ENCODE measurements at regions not wholly inside any gene's neighbourhood (a gene's known extent, or its start where the extent isn't known, plus 50 kb on each side); places are given as distances from the start of the nearest gene placed in this dataset.
"Not testable (repeated sequence)": the region's sequence is repeated elsewhere in the genome, so short reads cannot be mapped to it uniquely, and the experiment has no call there.

GRCh38 chr10:33878238-33878786 is 543.8 kb upstream of the NRP1 start:
- in situ Hi-C loops (cut with MboI; ENCODE audit: low pct_unique_long_range_greater_than_20kb, low sequenced_read_pairs) = no loop called here
- DNase-seq = no peak

- in situ Hi-C loops (cut with MboI; ENCODE audit: low pct_unique_long_range_greater_than_20kb, low sequenced_read_pairs) = no loop called here
Measured at GRCh38 chr10:33876584-33877400, 542.3 kb upstream of the NRP1 start.

DNA sequence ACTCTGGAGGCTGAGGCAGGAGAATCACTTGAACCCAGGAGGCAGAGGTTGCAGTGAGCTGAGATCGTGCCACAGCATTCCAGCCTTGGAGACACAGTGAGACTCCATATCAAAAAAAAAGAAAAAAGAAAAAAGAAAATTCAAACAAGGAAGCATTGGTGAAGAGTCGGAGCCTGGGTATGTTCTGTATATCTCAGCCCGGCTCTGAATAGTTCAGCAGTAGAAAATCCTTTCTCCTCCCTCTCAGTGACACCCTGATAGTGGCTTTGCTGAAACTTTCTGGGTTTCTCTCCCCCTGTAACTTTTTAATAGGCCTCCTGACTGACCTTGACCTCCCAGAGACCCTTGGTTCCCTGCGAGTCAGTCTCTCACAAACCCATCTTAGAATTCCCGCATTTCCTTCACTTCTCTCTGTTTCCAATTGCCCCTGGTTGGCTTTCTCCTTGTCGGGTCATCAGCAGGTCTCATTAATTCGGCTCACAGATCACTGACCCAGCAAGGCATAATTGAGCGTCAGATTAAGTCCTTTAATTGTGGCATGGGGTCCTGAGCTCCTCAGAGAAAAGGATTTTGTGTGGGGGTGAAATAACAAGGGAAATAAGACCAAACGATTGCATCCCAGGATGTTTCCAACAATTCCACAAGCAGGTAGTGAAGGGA is 541.6 kb upstream of the NRP1 start:
- in situ Hi-C loops (cut with MboI; ENCODE audit: low pct_unique_long_range_greater_than_20kb, low sequenced_read_pairs) = no loop called here
- DNase-seq = no peak

More at GRCh38 chr10:33876584-33877400, 542.3 kb upstream of the NRP1 start:
- no peak for DNase-seq

GRCh38 chr10:33871061-33871956 is 536.8 kb upstream of the NRP1 start:
- peak; percentile 54 for DNase-seq
- in situ Hi-C loops (cut with MboI; ENCODE audit: low pct_unique_long_range_greater_than_20kb, low sequenced_read_pairs) = no loop called here

GRCh38 chr10:33869481-33869880 is 535.0 kb upstream of the NRP1 start:
- in situ Hi-C loops (cut with MboI; ENCODE audit: low pct_unique_long_range_greater_than_20kb, low sequenced_read_pairs) = no loop called here
- DNase-seq = no peak

GRCh38 chr10:33869028-33869427 is 534.6 kb upstream of the NRP1 start:
- DNase-seq = no peak
- in situ Hi-C loops (cut with MboI; ENCODE audit: low pct_unique_long_range_greater_than_20kb, low sequenced_read_pairs) = no loop called here

- in situ Hi-C loops (cut with MboI; ENCODE audit: low pct_unique_long_range_greater_than_20kb, low sequenced_read_pairs) = not testable (repeated sequence)
Measured at GRCh38 chr10:33867199-33867789, 532.8 kb upstream of the NRP1 start.

DNA sequence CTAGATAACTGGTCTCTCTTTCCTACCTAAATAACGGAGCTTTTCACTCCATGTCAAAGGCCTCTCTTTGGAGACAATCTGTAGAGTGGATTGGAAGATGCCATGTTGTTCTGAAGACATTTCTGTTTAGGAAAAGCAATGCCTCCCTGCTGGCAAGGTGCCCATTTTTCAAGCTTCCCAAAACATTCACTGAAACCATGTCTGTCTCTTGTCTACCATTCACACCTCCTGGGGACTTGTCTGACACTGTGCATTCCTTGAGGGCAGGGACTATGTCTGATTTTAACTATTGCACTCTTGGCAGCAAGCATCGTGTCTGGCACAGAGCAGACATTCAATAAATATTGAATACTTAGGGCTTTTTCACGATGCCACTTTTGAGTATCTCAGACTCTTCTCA is 528.9 kb upstream of the NRP1 start:
- DNase-seq = no peak
- in situ Hi-C loops (cut with MboI; ENCODE audit: low pct_unique_long_range_greater_than_20kb, low sequenced_read_pairs) = no loop called here

More at GRCh38 chr10:33867199-33867789, 532.8 kb upstream of the NRP1 start:
- not testable (repeated sequence) for DNase-seq

DNA sequence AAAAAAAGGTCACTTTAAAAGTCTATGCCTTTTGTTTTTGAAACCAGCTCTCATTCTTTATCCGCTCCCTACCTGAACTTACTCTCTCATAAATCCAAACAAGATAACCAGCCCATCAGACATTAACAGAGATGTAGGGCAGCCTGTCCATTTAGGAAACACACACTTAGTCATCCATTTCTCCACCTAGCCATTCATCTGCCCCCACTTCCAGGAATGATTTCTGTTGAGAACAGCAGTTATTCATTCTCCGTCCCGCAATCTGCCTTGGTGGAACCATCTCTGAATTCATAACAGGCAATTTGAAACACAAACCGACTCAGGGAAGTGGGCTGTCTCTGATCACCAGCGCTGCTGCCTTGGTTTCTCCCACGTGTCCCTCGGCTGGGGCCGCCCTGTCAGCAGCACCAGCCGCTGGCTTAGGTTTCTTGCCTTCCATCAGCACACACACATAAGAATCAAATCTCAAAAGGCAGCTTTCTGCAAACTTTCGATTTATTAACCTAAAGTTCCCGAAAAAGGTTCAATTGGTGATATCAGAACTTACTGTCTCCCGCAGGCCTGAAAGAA is 528.2 kb upstream of the NRP1 start:
- no peak for DNase-seq
- in situ Hi-C loops (cut with MboI; ENCODE audit: low pct_unique_long_range_greater_than_20kb, low sequenced_read_pairs) = no loop called here

DNA sequence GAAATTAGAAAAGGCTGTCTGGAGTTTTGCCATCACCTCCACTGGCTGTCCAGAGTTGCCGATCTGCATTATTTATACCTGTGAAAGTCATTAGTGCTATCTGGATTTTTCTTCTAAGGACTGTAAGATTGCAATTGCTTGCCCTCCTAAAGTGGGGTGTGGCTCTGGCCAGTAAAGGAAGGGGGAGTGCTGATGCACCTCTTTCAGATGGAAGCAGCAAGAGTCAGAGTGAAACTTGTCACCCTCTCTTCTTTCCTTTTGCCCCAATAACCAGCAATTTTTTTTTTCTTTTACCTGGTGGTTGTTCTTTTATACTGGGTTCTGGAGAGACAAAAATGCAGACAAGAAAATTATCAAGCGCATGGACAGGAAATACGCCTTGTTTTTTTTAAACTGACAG is 527.4 kb upstream of the NRP1 start:
- no peak for DNase-seq
- in situ Hi-C loops (cut with MboI; ENCODE audit: low pct_unique_long_range_greater_than_20kb, low sequenced_read_pairs) = no loop called here

DNA sequence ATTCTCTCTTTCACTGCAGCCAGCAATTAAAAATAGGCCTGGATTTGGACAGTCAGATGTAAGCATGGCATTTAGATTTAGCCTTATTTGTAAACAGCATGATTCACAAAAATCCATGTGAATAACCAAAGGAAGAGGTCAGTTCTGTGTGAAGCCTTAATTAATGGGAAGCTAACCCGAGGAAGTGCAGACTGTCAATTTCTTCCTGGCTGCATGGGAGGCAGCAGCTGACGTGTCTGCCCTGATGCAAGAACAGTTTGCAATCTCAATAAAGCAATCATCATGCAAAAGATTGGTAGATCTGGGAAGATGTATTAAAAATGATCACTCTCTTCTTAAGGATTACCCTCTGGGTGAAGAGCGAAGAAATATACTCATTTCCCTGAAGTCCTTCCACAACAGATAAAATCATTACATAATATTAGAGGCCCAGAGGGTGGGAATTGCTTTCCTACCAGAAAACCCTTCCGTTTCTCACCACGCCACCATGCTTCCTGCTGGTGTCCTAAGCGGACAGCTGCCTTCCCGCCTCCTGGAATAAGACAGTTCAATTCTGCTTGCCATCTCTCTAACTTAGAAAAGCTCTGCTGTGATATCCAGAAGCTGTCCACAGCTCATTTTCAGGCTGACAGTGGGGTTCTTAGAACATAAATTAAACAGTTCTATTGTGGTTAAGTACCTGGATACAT is 526.7 kb upstream of the NRP1 start:
- in situ Hi-C loops (cut with MboI; ENCODE audit: low pct_unique_long_range_greater_than_20kb, low sequenced_read_pairs) = no loop called here
- no peak for DNase-seq

DNA sequence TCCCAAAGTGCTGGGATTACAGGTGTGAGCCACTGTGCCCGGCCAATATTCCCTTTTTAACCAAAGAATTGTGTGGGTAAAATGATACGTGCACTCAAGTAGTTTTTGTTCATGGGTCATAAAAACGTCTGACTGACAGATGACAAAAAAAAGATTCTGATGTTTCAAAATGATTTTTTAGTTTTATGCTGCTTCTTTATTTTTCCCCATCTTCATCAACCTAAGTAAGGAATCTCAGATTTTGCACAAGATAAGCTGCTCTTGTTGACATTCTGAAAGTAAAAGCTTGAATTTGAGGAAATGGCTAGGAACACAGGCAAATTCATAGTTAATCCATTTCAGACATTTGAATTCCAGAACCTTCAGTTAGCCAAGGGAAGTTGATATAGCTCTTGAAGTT is 526.1 kb upstream of the NRP1 start:
- in situ Hi-C loops (cut with MboI; ENCODE audit: low pct_unique_long_range_greater_than_20kb, low sequenced_read_pairs) = no loop called here
- no peak for DNase-seq

GRCh38 chr10:33859319-33860022 is 525.0 kb upstream of the NRP1 start:
- DNase-seq = no peak
- in situ Hi-C loops (cut with MboI; ENCODE audit: low pct_unique_long_range_greater_than_20kb, low sequenced_read_pairs) = no loop called here

GRCh38 chr10:33858326-33858725 is 523.9 kb upstream of the NRP1 start:
- DNase-seq = no peak
- in situ Hi-C loops (cut with MboI; ENCODE audit: low pct_unique_long_range_greater_than_20kb, low sequenced_read_pairs) = no loop called here

DNA sequence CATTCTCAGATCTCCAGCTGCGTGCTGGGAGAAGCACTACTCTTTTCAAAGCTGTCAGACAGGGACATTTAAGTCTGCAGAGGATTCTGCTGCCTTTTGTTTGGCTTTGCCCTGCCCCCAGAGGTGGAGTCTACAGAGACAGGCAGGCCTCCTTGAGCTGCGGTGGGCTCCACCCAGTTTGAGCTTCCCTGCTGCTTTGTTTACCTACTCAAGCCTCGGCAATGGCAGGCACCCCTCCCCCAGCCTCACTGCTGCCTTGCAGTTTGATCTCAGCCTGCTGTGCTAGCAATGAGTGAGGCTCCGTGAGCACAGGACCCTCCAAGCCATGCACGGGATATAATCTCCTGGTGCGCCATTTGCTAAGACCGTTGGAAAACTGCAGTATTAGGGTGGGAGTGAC is 518.8 kb upstream of the NRP1 start:
- in situ Hi-C loops (cut with MboI; ENCODE audit: low pct_unique_long_range_greater_than_20kb, low sequenced_read_pairs); DNase-seq: not testable (repeated sequence)

DNA sequence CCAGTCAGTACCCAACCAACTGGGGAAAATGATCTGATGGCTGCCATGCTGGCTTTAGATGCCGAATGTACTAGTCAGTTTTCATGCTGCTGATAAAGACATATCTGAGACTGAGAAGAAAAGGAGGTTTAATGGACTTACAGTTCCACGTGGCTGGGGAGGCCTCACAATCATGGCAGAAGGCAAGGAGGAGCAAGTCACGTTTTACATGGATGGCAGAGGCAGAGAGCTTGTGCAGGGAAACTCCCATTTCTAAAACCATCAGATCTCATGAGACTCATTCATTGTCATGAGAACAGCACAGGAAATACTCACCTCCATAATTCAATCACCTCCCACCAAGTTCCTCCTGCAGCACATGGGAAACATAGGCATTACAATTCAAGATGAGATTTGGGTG is 508.9 kb upstream of the NRP1 start:
- in situ Hi-C loops (cut with MboI; ENCODE audit: low pct_unique_long_range_greater_than_20kb, low sequenced_read_pairs) = no loop called here
- no peak for DNase-seq

DNA sequence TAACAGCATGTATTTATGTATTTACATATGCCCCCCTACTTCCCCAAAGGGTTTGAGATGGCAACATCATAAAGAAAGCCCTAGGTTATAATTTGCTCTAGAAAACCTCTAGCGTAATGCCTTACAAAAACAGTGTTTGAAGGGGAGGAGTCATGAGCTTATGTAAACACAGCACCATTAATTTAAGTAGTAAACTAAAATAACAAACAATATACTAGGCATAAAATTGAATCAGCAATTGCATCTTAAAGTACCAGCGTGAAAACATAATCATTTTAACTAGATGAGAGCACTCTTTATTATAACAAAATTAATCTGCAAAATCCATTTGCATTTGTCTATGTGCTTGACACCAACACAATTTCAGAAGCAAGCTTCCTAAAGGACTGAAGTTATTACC is 507.2 kb upstream of the NRP1 start:
- in situ Hi-C loops (cut with MboI; ENCODE audit: low pct_unique_long_range_greater_than_20kb, low sequenced_read_pairs) = no loop called here
- DNase-seq = no peak

GRCh38 chr10:33838731-33839130 is 504.3 kb upstream of the NRP1 start:
- in situ Hi-C loops (cut with MboI; ENCODE audit: low pct_unique_long_range_greater_than_20kb, low sequenced_read_pairs) = no loop called here
- no peak for DNase-seq
